OCI-LY3 (cell line): ENCODE measurements at regions not wholly inside any gene's neighbourhood (a gene's known extent, or its start where the extent isn't known, plus 50 kb on each side); places are given as distances from the start of the nearest gene placed in this dataset.
A peak's percentile ranks its signal among the peaks of the same experiment; 100 is the strongest.

ENCODE experiments used
- H2AFZ ChIP-seq: fragments of 200-600, 300-600 bp; shearing (Covaris generic); 2 replicates; pipeline ENCODE4 v1.6.0; 2014; ENCODE audit warnings: antibody characterized with exemption, low read depth, low read length
- H3K27ac ChIP-seq: fragments of 200-600, 300-600 bp; sonication (generic); 2 replicates; pipeline ENCODE4 v1.5.1; 2014; ENCODE audit warnings: mild to moderate bottlenecking, low read length, moderate library complexity, mixed read lengths
- H3K27me3 ChIP-seq: fragments of 200-600, 300-600 bp; sonication (generic); 2 replicates; pipeline ENCODE4 v1.6.1; 2014; ENCODE audit warnings: low read depth, low read length, mixed read lengths
- H3K36me3 ChIP-seq: fragments of 200-600, 300-600 bp; sonication (generic); replicated peaks from 2 replicates; pipeline ENCODE3; 2014; ENCODE audit warnings: low read depth, low read length, mixed read lengths
- H3K4me1 ChIP-seq: fragments of 300-600, 200-600 bp; sonication (generic); 2 replicates; pipeline ENCODE4 v1.6.1; 2014; ENCODE audit warnings: low read length, mixed read lengths
- H3K4me2 ChIP-seq: fragments of 200-600, 300-600 bp; sonication (generic); 2 replicates; pipeline ENCODE4 v1.6.1; 2014; ENCODE audit warnings: low read length, mixed read lengths
- H3K4me3 ChIP-seq: fragments of 300-600, 200-600 bp; sonication (generic); 2 replicates; pipeline ENCODE4 v1.5.1; 2014; ENCODE audit warnings: antibody characterized with exemption, mild to moderate bottlenecking, low read length, moderate library complexity
- H3K79me2 ChIP-seq: fragments of 300-600, 200-600 bp; shearing (Covaris generic); 2 replicates; pipeline ENCODE4 v1.6.1; 2014; ENCODE audit warnings: mild to moderate bottlenecking, low read length, mixed read lengths
- H3K9ac ChIP-seq: fragments of 300-600, 200-600 bp; shearing (Covaris generic); 2 replicates; pipeline ENCODE4 v1.6.0; 2014; ENCODE audit warnings: mild to moderate bottlenecking, low read length, moderate library complexity
- H3K9me3 ChIP-seq: fragments of 200-600, 300-600 bp; shearing (Covaris generic); 2 replicates; pipeline ENCODE4 v1.6.1; 2014; ENCODE audit warnings: low read length, mixed read lengths; ENCODE audit not compliant: insufficient read depth
- H4K20me1 ChIP-seq: fragments of 200-600, 300-600 bp; sonication (generic); 2 replicates; pipeline ENCODE4 v1.6.1; 2016; ENCODE audit warnings: low read length, mixed read lengths; ENCODE audit not compliant: insufficient read depth
- CTCF ChIP-seq: fragments of 200-600, 300-600 bp; sonication (generic); IDR thresholded peaks from 2 replicates; pipeline ENCODE4 v1.5.1; 2014; ENCODE audit warnings: antibody characterized with exemption, low read length, low read depth
- EZH2phosphoT487 ChIP-seq: fragments of 200-600 bp; shearing (Covaris generic); IDR thresholded peaks from 2 replicates; pipeline ENCODE4 v1.6.1; 2018; ENCODE audit warnings: antibody characterized with exemption, mixed run types, low read depth

- no peaks in the 10 kb centered on the region for H3K36me3 ChIP-seq
- no peaks in the 10 kb centered on the region for H3K79me2 ChIP-seq
- no peak overlapping the region for H3K4me2 ChIP-seq
- H3K9ac ChIP-seq: no peak overlapping the region
- no peaks in the 10 kb centered on the region for H4K20me1 ChIP-seq
- TF ChIP-seq CTCF (no peak), EZH2phosphoT487 (no peak)
- no peak overlapping the region for H2AFZ ChIP-seq
- no peaks in the 10 kb centered on the region for H3K4me1 ChIP-seq
- no peaks in the 10 kb centered on the region for H3K9me3 ChIP-seq
- no peak overlapping the region for H3K27ac ChIP-seq
- no peak overlapping the region for H3K4me3 ChIP-seq
- no peaks in the 10 kb centered on the region for H3K27me3 ChIP-seq
Observed at GRCh38 chr4:107292979-107293378, 256.9 kb upstream of the DKK2 start.

GRCh38 chr4:107283587-107284559 is 247.8 kb upstream of the DKK2 start:
- Histone ChIP-seq H3K27ac (no peak overlapping the region), H3K27me3 (no peaks in the 10 kb centered on the region), H3K4me1 (no peaks in the 10 kb centered on the region), H3K4me2 (no peak overlapping the region), H3K9ac (no peak overlapping the region), H3K9me3 (no peaks in the 10 kb centered on the region), H3K4me3 (no peak overlapping the region), H2AFZ (0 out of 2 replicates have a peak overlapping the region, but pooled peaks have one; percentile 52), H3K36me3 (no peaks in the 10 kb centered on the region), H3K79me2 (no peaks in the 10 kb centered on the region), H4K20me1 (no peaks in the 10 kb centered on the region)
- no peak for TF ChIP-seq CTCF
- no peak for TF ChIP-seq EZH2phosphoT487

- Histone ChIP-seq H3K4me3 (no peak overlapping the region), H4K20me1 (no peaks in the 10 kb centered on the region), H3K79me2 (no peaks in the 10 kb centered on the region), H3K4me1 (no peaks in the 10 kb centered on the region), H3K27ac (no peak overlapping the region), H3K9ac (no peak overlapping the region), H3K4me2 (no peak overlapping the region), H3K27me3 (no peaks in the 10 kb centered on the region), H2AFZ (no peak overlapping the region), H3K36me3 (no peaks in the 10 kb centered on the region), H3K9me3 (no peaks in the 10 kb centered on the region)
- TF ChIP-seq CTCF: no peak
- no peak for TF ChIP-seq EZH2phosphoT487
Observed at GRCh38 chr4:107279733-107280132, 243.6 kb upstream of the DKK2 start.

- TF ChIP-seq CTCF (no peak), EZH2phosphoT487 (no peak)
- Histone ChIP-seq H3K27me3 (no peaks in the 10 kb centered on the region), H2AFZ (no peak overlapping the region), H3K9me3 (no peaks in the 10 kb centered on the region), H3K27ac (no peak overlapping the region), H3K4me3 (no peak overlapping the region), H3K4me2 (no peak overlapping the region), H3K9ac (no peak overlapping the region), H3K79me2 (no peaks in the 10 kb centered on the region), H3K36me3 (no peaks in the 10 kb centered on the region), H4K20me1 (no peaks in the 10 kb centered on the region), H3K4me1 (no peaks in the 10 kb centered on the region)
Observed at GRCh38 chr4:107278791-107279483, 242.8 kb upstream of the DKK2 start.
